A673 (cell line): ENCODE measurements at regions not wholly inside any gene's neighbourhood (a gene's known extent, or its start where the extent isn't known, plus 50 kb on each side); places are given as distances from the start of the nearest gene placed in this dataset.

Experiments
- CTCF ChIP-seq: fragments of 300-800, 200-600 bp; sonication (generic); conservative IDR thresholded peaks from 2 replicates; pipeline ENCODE4 v1.5.1; 2017; ENCODE audit warnings: low read depth, mild to moderate bottlenecking, antibody characterized with exemption, low read length, moderate library complexity, mixed read lengths
- EZH2 ChIP-seq: fragments of 200-600 bp; sonication (generic); IDR thresholded peaks from 2 replicates; pipeline ENCODE4 v1.6.1; 2017; ENCODE audit warnings: borderline replicate concordance, low read depth, mild to moderate bottlenecking, mixed read lengths, antibody characterized with exemption, low read length; ENCODE audit not compliant: poor library complexity, severe bottlenecking

DNA sequence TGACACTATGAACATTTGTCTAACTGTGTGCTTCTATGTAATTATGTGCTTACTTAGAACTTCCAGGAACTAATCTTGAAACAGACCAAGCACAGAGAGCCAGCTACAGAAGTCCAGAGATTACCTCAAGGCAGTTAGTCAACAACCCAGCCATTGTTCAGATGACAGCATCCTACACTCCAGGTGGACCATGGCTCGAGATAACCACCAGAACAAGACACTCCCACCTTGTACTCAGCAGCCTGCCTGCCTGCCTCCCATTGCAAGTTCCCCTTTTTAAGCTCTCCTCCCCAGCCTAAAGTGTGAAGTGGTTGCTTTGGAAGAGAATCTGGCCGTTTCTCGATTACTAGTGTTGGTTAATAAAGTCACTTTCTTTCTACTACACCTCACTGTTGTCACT lies 1080.6 kb upstream of the LRRN3 start:
- TF ChIP-seq CTCF (no peak), EZH2 (no peak)
